Dermis microvascular lymphatic vessel endothelial cell (primary cell): ENCODE measurements at regions not wholly inside any gene's neighbourhood (a gene's known extent, or its start where the extent isn't known, plus 50 kb on each side); places are given as distances from the start of the nearest gene placed in this dataset.
A peak's percentile ranks its signal among the peaks of the same experiment; 100 is the strongest.
"Not testable (repeated sequence)": the region's sequence is repeated elsewhere in the genome, so short reads cannot be mapped to it uniquely, and the experiment has no call there.

Experiments
- DNase-seq, 2 donors: peaks; one replicate each; pipeline versions ENCODE4 v3.0.0 to v3.0.0-alpha.2; 2010; ENCODE audit warnings: low read depth in 2 of 2

DNA sequence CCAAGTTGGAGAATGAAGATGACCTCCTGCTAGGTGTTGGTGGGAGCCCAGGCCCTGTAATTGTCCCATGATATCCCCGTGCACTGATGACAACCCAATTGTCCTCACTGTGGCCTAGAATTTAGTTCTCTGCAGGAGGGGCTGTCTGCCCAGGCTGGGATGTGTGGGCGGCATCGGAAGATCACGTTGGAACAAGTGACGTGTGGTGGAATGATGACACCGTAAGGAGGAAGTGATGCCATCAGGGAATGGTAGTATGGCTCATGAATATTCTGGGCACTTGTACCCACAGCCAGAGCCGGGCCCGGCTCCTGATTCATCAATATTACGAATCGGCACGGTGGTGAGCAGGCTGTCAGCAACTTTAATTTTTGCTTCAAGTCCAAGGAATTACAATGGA, 111.6 kb downstream of the MIAT start:
- DNase-seq = no peak

DNA sequence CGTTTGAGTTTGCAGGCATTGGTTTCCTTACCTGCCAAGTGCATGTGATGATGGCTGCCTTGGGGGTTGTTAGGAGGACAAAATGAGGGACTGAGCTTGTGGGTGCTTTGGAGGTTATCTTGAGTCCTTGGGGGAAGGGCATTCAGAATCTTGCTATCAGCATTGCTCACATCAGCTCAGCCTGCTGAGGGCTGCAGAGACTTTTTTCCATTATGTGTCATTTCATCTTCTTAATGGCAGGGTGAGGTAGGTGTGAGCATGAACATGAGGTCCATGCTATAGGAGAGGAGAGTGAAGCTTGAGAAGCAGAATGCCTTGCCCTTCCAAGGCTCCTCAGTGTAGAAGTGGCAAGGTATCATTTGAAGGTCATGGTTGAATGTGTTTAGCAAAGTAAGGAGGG, 112.3 kb downstream of the MIAT start:
- DNase-seq = no peak

DNA sequence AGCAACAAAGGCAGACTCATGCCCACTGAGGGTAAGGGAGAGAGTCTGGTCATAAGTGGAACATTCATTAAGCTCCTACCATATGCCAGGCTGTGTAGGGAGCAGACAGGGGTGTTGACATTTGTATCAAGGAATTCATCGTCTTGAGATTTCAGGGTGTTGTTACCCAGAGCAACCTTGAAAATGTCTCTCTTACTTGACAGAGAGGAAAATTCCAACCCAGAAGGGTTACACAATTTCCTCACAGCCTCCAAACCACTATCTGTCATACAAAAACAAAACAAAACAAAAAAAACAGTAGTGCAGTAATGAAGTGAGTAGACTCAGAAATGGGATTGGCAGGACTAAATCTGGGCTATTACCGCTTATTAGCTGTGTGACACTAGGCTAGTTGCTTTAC, 113.2 kb downstream of the MIAT start:
- no peak for DNase-seq

DNA sequence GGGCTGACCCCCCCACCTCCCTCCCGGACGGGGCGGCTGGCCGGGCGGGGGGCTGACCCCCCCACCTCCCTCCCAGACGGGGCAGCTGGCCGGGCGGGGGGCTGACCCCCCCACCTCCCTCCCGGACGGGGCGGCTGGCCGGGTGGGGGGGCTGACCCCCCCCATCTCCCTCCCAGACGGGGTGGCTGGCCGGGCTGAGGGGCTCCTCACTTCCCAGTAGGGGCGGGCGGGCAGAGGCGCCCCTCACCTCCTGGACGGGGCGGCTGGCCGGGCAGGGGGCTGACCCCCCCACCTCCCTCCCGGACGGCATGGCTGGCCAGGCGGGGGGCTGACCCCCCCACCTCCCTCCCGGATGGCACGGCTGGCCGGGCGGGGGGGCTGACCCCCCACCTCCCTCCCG, 115.7 kb downstream of the MIAT start:
- DNase-seq = not testable (repeated sequence)

DNA sequence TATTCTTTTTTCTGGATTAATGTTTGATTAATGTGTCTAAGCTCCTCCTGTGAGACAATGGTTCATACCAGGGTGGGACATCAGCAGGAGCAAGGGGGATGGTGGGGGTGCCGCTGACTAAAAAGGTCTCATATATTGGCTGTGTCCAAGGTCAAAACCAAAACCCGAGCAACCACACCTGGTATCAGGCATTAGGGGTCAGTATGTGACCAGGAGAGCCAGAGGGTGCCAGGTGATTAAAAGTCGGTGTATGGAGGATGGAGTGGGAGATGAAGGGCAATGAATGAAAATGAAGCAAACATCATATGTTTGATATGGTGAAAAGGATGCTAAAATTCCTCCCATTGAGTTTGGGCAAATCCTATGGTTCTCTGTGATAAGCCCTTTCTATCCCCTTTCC, 118.0 kb downstream of the MIAT start:
- no peak for DNase-seq

DNA sequence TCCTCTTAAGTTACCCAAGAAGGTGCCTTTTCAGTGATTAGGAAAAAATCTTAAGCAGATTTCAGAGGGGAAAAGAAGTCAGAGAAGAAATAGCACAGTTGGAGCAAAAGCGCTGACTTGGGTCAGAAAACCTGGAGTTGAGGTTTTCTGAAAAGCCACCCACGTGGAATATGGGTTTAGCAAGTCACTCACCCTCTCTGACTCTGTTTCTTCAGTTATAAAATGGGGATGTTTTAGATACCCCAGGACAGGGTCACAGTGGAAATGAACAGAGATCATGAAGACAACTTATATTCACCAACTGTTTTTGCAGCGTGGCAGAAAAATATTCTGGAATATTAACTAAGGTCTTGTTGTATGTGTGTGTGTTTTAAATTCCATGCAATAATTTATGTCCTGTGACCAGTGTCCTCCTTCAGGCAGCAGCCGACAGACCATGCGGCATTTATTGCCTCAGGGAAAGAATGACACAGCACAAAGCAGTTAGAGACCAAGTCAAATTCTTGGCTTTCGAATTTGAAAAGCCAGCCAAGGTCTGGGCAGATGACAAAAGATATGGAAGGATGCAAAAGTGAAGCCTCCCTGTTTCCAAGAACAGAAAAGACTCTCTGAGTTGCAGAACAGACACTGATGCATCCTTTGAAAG, 119.9 kb downstream of the MIAT start:
- no peak for DNase-seq

DNA sequence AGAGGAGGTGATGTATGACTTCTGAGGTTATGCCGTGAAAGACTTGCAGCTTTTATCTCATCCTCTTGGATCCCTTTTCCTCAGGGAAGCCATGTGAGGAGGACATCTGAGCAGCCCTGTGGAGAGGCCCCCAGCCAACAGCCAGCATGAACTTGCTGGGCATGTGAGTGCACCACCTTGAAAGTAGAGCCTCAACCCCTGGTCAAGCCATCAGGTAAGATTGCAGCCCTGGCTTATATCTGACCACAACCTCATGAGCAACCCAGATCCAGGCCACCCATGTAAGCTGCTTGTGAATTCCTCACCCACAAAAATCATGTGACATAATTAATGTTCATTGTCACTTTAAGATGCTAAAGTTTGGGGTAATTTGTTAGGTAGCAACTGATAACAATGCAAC, 121.0 kb downstream of the MIAT start:
- no peak for DNase-seq

DNA sequence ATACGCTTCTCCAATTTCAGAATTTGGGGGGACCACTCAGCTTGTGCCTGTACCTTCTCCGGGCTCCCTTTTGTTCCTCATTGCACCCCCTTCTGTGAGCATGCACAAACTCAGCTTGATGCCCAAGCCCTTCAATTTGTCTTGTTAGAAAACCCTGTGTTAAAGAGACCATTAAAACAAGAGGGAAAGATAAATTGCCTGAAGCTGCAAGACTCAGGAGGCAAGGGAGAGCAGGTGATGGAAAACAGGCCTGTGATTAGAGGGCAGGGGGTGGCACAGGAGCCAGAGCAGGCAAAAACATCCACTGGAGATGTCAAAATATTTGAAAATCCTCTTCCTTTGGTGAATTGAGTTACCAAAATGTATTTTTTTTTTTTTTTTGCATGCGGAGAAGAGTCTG, 121.7 kb downstream of the MIAT start:
- DNase-seq = no peak

DNA sequence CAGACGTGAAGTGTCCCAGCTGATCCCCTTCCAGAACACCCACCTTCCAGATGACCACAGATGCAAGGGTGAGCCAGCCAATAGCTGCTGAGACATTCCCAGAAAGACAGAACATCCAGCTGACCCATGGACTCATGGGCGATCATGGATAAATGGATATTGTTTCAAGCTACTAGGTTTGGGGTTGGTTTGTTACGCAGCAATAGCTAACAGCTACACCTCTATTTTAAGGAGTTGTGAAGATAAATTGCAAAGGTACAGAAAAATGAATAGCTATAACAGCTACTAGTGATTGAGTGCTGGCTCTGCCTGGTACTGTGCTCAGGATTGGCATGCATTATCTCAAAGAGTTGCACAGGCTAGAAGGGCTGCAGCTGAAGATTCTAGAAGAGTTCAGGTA, 122.5 kb downstream of the MIAT start:
- no peak for DNase-seq

DNA sequence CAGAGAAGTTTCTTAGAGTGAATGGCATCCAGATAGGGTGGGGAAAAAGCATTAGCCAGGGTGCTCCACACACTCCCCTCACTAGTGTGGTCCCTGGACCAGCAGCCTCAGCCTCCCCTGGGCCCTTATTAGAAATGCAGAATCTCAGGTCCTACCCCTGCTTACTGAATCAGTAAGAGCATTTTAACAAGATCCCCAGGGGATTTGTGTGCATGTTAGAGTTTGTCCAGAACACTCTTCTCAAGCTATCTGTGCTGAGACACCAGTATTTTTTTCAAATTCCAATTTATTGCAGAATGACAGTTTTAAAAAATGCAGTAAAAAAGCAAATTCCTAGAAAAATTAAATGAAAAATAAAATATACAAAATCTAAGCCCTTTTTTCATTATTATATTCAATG, 123.1 kb downstream of the MIAT start:
- DNase-seq = no peak

DNA sequence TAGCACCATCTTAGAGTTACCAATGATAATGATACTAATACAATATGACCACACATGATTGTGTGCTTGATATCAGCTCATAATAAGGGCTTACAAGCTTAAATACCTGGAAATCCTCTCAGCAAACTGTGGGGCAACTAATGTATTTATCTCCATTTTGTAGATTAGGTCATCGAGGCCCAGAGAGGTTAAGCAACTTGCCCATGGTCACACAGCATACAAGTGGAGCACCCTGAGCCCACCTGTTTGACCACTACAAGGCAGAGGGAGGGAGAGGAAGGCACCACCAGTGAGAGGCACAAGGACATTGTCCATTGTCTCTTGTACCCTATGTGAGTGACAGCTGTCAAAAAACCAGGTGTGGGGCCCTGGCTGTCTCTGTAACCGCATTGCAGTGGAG, 123.7 kb downstream of the MIAT start:
- no peak for DNase-seq

DNA sequence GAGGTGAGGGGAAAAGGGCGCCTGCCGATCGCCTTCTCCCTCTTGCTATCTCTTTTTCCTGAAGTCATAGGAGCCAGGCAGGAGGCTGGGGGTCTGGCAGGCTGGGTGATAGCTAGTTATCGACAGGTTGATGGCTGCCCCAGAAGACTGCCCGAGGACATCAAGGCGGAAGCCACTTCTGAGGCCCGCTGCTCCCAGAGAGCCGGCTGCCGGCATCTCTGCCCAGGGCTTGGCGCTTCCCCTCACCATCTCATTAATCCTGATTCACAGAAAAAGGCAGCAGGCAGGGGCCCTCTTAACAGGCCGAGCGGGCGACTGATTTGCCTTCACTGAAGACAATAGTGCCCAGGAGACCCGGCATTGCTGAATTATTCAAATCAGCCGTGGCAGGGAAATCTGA, 124.2 kb downstream of the MIAT start:
- no peak for DNase-seq

DNA sequence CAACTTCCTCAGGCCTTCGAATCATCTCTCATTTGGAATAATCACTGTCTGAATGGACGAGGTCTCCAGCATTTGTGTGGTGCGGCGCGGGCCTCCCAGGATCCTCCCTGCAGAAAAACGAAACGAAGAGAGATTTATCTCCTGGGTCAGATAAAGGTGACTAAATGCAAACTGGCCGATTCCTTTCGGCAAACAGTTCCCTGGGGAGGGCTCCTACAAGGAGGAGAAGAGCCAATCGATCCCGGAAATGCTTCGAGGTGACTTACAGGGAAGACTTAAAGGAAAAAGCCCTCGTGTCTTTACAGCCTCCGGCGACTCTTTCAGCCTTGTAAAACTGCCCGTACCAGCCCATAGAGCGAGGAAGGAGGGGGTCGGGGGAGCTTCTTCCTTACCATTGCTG, 126.5 kb downstream of the MIAT start:
- DNase-seq = no peak

DNA sequence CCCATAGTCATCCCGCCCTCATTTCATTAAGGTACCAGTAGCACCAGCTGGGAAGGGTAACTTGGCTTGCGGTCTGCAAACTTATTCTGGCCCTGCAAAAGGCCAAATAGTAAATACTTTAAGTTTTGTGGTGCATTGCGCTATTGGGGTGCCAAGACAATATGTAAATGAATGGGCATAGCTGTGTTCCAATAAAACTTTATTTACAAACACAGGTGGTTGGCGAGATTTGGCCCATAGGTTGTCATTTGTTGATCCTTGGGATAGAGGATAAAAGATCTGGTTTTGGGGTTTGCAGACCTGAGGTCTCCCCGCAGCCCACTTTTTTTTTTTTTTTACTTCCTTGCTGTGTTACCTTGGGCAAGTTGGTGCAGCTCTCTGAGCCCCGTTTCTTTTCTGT, 127.4 kb downstream of the MIAT start:
- DNase-seq = no peak

DNA sequence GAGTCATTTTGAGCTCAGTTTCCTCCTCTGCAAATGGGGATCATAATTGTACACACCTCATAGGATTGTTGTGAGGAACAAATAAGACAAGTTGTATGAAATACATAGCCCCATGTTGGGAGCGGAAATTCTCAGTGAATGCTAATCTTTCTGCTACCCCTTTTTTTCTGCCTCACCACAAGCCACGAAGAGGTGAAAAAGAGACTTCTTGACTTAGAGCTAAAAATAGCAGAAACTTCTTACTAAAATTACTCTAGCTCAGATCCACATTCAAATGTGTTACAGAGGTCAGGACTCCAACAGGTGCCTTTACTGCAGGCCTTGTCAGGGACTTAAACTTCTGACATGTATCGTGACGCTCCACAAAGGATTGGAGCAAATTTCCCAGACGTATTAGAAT, 128.5 kb downstream of the MIAT start:
- no peak for DNase-seq

DNA sequence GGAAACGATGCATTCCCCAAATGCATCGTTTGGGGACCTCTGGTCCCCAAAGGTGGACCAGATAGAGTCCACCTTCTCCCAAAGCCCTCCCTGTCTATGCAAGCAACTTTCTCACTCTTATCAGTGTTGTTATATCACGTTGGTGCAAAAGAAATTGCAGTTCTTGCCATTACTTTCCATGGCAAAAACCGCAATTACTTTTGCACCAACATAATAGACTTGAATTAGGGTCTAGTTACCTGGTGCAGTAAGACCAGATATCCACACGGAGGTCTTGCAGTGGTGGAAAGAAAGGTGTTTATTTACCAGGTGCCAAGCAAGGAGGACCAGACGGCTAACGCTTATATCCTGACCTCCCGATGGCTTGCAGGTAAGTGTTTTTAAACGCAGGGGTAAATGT, 129.0 kb downstream of the MIAT start:
- no peak for DNase-seq

DNA sequence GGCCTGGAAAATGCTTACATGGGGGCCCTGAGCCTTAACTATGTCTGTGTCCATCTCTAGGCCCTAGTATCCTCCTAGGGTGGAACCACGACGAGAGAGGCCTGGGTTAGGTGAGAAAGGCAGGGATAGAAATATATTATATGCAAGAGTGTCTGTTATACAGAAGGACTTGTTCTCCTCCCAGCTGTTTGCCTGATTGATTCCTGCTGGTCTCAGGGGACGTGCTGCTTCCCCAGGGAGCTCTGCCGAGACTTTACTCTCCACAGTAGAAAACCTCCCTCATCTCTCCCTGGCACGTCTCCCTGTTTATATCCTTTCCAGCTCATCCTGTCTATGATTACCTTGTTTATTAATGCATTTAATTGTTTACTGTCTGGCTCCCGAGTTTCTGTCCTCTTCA, 132.6 kb downstream of the MIAT start:
- DNase-seq = no peak

DNA sequence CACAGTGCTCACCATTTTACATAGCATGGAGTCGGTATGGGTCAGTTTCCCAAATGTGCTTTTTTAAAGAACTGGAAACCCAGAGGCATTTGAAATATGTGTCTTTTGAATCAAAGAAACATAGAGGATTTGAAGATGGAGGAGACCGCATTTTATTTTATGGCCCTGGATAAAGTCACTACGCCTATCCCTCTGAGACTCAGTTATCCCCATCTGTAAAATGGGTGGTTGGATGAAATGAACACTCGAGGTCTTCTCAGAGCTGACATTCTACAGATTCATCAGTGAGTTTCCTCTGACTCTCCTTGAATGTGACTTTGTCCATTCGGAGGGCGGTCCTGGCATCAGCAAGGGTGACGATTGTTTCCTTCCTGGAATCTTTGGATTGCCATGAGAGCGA, 135.1 kb downstream of the MIAT start:
- DNase-seq = no peak

DNA sequence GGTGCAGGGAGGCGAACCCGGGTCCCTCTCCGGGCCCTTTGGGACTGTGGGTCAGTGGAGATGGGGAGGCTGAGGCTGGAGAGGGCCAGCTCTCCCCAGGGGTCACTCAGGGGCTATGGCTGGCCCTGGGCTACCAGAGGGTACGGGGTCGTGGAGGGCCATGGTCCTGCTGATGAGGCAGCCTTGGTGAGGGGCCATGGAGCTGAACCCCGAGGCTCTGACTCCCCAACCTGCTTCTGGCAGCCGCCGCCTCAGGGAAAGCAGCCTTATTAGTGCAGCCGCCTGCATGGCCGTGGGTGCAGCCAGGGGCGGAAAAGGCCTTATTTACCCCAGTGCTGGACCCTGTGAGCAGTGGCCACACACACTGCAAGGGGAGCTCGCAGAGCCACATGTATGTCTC, 139.4 kb downstream of the MIAT start:
- DNase-seq = no peak

DNA sequence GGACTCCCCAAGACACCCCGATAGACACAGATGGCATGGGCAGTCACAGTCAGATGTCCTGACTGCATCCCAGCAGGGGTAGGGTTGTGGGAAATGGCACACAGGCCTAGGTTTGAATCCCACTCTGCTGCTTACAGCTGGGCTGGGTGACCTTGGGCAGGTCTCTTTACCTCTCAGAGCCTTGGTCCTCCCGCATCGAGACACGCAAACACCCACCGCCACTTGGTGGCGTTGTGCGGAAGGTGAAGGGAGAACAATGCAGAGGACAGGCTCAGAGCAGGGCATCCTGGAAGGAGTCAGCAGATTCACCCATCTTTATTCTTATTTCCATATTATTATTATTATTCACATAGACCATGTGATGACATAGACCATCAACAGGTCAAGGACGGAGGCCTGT, 140.5 kb downstream of the MIAT start:
- DNase-seq = peak in 1 of 2 donors; percentile 3

DNA sequence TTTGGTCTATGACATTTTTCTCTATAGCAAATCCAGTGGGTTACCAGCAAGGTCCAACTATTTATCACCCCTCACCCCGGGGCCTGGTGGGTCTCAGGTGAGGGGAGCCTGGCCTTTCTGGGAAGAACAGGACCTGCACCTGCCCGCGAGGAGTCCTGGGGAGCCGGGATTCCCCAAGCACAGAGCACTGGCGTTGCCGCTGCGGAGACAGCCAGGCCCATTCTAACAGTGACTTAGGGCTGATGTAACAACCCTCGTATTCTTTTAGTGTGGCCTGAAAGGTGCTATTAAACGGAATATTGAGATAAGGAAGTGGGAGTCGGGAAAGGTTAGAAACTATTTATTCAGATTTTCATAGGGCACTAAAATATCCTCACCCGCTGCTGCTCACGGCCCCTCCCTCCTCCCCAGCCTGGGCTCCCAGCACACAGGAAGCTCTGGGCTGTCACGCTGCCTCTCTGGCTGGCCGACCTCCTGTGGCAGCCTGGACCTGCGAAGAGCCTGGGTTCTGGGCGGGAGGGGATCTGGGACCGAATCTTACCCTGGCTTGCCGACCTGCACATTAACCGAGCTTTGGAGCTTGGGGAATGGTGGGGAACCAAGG, 141.2 kb downstream of the MIAT start:
- DNase-seq = no peak

DNA sequence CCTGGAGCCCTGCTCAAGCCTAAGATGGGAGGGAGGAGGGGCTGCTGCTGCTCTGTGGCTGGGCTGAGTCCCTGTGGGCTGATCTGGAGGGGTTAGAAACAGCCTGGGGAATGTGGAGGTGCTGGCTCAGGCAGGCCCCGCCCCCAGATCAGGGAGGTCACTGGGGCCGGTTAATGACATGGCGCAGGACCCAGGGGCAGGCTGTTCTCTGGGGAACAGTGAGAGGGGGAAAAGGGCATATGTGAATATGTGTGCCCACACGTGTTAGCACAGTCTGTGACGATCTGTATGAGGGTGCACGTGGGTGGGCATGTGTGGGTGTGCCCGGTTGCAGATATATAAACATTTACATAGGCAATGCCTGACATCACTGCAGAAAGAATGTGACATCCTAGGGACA, 143.5 kb downstream of the MIAT start:
- DNase-seq = no peak

DNA sequence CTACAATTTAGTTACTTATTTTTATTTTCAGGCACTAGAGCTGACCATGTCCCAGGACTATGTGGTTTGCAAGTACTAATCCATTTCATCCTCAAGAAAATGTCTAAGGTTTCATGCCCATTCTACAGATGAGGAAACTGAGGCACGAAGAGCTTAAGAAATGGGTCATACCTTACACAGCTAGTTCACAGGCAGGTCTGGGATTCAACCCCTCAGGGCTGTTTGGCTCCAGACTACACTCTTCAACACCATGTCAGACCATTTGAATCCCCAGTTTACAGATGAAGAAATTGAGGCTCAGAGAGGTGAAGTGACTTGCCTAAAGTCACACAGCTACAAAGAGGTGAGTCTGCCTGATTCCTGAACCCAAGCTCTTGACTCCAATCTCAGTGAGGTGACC, 144.1 kb downstream of the MIAT start:
- no peak for DNase-seq

DNA sequence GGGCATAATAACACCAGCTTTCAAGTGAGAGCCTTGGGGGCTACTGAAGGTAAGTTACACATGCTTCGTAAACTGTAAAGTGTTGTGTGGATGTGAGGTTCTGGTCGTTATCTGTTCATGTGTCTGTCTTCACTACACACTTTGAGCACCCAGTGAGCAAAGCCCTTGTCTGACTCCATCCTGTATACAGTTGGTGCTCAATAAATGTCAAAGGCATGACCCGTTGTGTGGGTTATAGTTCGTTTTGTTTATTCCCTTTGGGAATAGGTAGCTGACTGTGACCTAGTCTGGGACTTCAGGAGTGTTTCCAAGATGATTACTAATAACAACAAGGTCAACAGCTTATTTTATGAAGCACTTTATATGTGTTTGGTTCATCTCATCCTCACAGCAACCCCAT, 146.9 kb downstream of the MIAT start:
- no peak for DNase-seq
